Islet of Langerhans (tissue), 1 donor: ENCODE measurements at regions not wholly inside any gene's neighbourhood (a gene's known extent, or its start where the extent isn't known, plus 50 kb on each side); places are given as distances from the start of the nearest gene placed in this dataset.
"Not testable (repeated sequence)": the region's sequence is repeated elsewhere in the genome, so short reads cannot be mapped to it uniquely, and the experiment has no call there.

Source experiments
- FAIRE-seq: peaks from one replicate; lab custom pipeline; 2011; peaks lifted over from hg19 to GRCh38; lab: Jason Lieb, UNC

DNA sequence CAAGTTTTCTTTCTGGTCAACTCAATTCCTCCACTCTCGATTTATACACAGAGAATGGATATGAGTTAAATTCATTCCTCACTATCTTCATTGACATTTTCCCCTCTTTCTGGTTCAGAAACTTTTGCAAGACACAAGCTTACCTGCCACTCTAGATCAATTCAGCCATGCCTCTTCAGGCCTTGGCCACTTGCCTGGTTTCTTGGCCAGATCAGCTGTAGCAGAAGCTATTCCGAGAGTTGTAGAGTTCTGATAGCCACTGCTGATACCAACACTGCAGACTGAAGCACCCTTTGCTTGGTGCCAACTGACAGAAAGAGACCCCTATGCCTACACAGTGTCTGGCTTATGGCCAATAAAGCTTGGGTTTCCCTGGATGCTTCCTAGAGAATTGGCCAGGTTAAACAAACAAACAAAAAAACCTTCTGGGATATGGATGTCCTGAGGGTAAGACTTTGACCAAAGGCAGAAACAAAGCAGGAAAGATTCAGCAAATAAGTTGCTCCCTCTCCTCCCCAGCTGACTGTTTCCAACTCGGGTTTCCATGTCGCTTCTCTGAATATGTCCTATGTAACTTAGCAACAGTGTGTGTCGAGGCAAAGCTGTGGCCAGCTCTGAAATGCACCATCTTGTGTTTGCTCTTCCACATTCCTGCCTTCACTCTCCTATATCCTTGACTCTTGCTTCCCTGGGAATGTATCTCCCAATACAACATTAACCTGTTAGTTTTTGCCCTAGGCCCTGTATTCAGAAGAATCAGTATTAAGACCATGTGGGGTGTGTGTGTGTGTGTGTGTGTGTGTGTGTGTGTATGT is 521.6 kb downstream of the EPHA3 start:
- no peak for FAIRE-seq

DNA sequence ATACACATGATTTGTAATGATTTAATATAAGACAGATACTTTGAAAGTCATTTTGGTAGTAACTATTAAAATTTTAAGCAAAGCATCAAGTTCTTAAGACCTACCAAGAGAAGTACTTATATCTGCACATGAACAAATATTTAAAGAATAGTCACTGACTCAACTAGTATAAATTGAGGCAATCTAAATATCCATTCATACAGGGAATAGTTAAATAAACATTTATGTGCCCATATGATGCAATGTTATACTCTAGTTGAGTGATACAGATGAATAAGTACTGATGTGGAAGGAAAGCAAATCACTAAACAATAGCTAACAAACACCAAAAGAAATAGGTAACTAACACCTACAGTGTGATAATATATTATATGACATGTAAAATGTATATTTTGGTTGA is 527.7 kb downstream of the EPHA3 start:
- no peak for FAIRE-seq

- no peak for FAIRE-seq
Observed at GRCh38 chr3:89644716-89645115, 537.3 kb downstream of the EPHA3 start.

DNA sequence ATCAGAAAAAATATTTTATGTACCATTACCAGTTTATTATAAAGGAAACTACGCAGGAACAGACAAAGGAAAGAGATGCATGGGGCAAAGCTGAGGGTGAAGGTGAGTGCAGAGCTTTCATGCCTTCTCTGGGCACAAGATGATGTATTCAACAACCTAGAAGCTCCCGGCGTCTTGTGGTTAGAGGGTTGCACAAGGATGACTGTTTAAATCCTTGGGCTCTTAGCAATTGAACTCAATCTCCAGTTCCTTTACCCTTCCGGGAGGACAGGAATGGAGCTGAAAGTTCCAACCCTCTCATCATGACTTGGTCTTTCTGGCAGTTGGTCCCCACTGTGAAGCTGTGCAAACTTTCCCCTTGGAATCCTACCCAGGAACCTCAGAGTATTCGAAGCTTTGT is 542.0 kb downstream of the EPHA3 start:
- FAIRE-seq: no peak

DNA sequence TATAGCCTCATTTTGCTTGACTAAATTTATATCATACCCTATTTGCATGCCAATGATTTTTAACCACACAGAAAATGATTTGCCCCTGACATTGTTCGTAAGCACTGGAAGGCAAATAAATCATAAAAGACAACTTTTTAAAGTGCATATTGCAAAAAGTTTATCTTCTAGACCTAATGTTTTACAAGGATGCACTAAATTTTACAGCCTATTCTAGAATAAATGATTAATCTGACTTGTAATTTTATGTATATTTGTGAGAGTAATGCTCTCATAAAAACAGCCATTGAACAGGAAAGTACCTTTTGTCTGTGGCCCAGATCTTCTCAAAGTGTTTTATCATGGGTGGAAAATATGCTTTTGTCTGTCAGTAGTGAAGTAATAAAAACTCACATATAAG is 546.6 kb downstream of the EPHA3 start:
- no peak for FAIRE-seq

DNA sequence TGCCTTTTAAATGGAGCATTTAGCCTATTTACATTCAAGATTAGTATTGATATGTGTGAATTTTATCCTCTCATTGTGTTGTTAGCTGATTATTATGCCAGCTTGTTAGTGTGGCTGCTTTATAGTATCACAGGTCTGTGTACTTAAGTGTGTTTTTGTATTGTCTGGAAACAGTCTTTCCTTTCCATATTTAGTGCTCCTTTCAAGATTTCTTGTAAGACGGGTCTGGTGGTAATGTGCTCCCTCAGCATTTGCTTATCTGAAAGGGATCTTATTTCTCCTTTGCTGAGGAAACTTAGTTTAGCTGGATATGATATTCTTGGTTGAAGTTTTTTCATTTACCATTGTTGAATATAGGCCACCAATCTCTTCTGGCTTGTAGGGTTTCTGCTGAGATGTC is 549.0 kb downstream of the EPHA3 start:
- FAIRE-seq: no peak

DNA sequence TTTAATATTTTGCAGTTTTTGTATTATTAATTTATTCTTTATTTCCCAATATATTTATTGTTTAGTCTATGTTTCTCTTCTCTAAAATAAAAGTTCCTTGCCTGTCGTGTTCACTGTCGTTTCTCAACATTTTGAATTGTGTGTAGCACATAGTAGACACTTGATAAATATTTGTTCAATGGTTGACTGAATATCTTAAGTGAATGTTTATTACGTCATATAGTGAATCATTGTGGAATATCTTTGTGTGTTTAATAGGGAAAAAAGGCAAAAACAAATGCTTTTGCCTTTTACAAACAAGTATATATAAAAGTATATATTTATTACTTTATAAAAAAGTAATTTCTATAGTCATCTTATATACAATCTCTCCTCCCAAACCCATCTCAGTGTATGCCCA is 572.3 kb downstream of the EPHA3 start:
- no peak for FAIRE-seq

DNA sequence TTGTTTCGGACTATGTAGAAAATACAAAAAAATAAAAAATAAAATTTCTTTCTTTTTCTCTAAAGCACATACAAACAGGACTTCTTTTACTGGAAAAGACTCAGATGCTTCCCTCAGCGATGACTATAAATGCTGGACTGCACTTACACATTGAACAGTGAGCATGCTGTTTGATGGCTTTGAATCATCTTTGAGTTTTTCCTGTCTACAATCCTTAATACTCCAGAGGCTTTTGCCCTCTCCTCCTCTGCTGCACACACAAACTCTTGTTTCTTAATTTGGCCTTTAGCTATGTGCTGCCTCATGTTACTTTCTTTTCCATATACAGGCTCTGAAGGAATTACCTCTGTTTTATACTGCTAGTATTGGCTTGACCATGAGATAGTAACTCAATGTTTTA is 575.1 kb downstream of the EPHA3 start:
- no peak for FAIRE-seq

DNA sequence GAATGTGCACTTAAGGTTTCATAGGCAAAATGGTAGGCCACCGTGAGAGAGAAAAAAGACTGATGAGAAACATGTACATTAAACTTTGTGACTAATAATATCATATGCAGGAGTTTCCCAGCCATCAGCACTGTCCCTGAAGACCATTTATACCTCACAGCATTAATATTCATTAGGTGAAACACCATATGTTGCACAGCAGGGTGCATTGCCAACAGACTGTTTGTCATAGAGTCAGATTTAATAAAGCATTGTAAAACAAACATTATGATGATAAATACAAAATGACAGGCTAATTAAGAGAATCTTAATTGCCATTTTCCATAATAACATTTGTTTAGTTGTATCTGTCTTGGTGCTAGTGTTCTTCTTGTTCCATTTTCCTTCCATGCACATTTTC is 578.3 kb downstream of the EPHA3 start:
- FAIRE-seq: no peak

DNA sequence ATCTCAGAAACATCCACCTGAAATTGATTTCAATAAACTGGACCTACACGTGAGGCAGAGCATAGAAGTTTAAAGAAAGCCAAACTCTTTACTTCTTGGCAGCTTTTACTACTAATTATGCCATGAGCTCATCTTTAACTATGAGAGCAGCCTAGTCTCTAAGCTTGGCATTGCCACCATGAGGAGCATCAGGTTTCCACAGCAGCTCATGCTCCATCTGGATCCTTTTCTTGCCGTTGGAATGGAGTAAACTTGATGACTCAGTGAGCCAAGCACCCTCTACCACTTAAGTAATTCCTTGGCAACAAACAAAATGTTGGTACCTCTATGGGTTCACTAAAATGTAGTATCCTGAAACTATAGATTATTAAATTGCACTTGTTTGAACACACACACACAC is 583.2 kb downstream of the EPHA3 start:
- no peak for FAIRE-seq

DNA sequence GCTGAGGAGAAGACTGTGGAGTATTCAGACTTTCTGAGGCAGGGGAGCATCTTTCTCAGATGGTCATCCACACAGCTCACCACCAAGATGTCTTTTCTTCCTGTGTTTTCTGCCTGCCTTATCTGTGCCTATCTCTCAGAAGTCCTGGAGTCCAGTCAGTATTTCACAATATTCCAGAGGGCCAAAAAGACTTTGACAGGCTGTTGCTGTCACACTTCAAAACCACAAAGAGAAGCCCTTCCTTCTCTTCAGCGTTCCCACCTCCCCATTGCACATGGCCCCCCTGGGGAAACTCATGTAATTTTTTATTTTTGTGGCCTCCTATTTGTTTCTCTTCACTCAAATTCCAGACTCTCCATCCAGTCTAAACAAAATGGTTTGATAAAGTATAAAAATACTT is 585.2 kb downstream of the EPHA3 start:
- no peak for FAIRE-seq

- FAIRE-seq: no peak
Observed at GRCh38 chr3:89697321-89697916, 590.0 kb downstream of the EPHA3 start.

- no peak for FAIRE-seq
Observed at GRCh38 chr3:89698208-89698830, 590.9 kb downstream of the EPHA3 start.

DNA sequence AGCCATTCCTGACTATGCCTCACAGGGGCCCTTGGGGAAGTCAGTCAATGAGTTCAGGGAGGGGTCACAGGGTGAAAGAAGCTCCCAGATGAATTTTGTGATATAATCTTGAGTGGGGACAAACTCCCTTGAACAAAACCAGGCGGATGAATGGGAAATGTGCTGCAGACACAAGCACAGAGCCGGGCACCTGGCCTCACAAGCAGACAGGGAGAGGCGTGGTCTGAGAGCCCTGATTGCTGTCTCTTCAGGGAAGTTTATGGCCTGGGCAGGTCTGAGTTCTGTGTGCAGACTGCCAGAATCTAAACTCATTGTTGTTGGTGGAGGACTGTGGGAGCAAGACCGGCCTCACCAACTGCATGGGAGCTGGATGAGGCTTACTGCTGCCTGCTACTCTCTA is 591.8 kb downstream of the EPHA3 start:
- FAIRE-seq: no peak

DNA sequence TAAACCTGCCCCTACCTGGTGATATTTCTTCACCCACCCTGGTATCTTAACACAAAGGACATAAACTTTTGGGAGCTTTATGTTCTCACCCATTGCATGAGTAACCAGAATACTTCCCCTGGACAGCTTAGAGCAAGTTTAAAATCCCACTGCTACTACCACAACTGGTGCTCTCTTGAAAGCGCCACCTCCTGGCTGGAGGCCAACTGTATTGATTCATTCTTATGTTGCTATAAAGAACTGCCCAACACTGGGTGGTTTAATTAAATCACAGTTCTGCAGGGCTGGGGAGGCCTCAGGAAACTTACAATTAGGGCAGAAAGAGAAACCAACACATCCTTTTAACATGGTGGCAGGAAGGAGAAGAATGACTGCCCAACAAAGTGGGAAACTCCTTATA is 592.4 kb downstream of the EPHA3 start:
- FAIRE-seq: no peak

DNA sequence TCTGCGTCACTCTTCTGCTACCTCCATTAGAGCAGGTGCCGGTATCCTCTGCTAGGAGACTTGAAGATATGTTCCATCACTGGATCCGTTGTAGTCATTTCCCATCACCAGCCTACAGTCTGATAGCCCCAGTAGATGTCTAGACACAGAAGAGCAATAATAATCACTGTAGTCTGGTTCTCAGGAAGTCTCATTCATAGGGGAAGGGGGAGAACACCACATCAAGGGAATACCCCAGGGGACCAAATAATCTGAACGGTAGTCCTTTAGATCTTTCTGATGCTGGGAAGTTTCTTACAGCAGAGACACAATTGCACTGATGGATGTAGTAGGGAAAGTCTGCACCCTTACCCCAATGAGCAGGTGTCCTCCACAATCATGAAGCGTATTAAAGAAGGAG is 595.0 kb downstream of the EPHA3 start:
- FAIRE-seq: no peak

DNA sequence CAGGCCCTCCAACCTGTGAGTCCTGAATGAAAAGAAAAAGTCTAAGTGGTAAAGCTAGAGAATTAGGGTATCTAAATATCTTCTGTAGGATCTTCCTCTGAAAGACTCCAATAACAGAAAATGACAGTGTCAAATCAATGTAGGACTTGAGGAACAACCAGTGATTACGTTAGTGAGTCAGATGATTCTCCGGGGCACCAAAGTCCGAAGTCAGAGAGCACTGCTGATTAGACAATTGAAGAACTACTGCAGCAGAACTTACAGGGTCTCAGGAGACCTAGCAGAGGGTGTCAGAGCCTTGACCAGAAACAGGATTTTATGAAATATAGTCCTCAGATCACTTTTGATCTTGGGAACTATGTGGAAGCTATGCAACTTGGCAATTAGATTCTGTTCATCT is 605.8 kb downstream of the EPHA3 start:
- no peak for FAIRE-seq

DNA sequence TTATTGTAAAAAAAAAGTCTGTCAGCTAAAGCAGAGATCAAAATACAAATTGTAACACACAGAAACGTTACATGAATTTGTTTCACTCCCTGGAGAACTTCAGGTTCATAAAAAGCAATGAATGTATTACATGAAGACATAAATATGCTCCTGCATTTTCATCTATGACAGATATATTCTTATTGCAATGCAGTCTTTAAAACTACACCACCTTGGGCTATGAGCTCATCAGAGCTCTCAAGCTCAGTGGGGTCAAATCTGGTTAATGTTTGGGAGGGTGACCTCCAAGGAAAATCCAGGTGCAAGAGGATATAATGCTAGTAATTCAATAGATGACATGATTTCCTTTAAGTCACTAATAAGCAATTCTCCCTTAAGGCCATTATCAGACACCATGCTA is 606.8 kb downstream of the EPHA3 start:
- no peak for FAIRE-seq

GRCh38 chr3:89740080-89740880 is 632.9 kb downstream of the EPHA3 start:
- no peak for FAIRE-seq

GRCh38 chr3:89740881-89741177 is 633.4 kb downstream of the EPHA3 start:
- no peak for FAIRE-seq

DNA sequence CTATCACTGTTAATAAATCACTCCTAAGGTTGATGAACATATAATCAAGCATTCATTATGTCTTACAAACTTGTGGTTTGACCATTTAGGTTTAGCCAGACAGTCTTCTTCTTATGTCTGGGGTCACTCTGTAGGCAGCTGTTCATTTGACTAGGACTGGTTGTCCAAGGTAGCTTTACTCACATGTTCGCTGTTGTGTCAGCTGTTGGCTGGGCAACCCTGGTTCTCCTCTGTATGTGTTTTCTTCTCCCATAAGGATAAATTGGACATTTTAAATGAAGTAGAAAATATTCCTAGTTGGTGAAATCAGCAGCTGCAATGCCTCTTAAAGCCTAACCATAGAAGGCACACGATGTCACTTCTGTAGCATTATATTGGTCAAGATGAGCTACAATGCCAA is 635.1 kb downstream of the EPHA3 start:
- FAIRE-seq: no peak

DNA sequence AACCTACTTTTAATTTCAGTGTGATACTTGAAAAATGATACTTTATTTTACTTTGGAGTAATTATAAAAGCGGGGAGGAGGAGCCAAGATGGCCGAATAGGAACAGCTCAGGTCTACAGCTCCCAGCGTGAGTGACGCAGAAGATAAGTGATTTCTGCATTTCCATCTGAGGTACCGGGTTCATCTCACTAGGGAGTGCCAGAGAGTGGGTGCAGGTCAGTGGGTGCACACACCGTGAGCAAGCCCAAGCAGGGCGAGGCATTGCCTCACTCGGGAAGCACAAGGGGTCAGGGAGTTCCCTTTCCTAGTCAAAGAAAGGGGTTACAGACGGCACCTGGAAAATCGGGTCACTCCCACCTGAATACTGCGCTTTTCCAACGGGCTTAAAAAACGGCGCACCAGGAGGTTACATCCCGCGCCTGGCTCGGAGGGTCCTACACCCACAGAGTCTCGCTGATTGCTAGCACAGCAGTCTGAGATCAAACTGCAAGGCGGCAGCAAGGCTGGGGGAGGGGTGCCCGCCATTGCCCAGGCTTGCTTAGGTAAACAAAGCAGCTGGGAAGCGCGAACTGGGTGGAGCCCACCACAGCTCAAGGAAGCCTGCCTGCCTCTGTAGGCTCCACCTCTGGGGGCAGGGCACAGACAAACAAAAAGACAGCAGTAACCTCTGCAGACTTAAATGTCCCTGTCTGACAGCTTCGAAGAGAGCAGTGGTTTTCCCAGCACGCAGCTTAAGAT is 640.3 kb downstream of the EPHA3 start:
- not testable (repeated sequence) for FAIRE-seq
